HG03135 (cell line): ENCODE measurements at regions not wholly inside any gene's neighbourhood (a gene's known extent, or its start where the extent isn't known, plus 50 kb on each side); places are given as distances from the start of the nearest gene placed in this dataset.
"Not testable (repeated sequence)": the region's sequence is repeated elsewhere in the genome, so short reads cannot be mapped to it uniquely, and the experiment has no call there.

Experiments used
- ATAC-seq: cut with Tn5 transposase; IDR thresholded peaks from one replicate; pipeline ENCODE4 v1.9.1; 2021; ENCODE audit warnings: mild to moderate bottlenecking, moderate library complexity; ENCODE audit not compliant: unreplicated experiment

DNA sequence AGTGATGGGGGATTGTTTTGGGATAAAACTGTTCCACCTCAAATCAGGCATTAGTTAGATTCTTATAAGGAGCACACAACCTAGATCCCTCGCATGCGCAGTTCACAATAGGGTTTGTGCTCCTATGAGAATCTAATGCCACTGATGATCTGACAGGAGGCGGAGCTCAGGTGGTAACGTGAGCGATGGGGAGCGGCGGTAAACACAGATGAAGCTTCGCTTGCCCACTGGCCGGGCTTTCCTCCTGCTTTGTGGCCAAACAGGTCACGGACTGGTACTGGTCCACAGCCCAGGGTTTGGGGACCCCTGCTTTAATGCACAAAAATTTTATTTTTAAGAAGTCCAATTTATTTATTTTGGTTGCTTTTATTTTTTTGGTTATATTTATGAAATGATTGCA lies 238.8 kb downstream of the AACS start:
- ATAC-seq, result no peak

DNA sequence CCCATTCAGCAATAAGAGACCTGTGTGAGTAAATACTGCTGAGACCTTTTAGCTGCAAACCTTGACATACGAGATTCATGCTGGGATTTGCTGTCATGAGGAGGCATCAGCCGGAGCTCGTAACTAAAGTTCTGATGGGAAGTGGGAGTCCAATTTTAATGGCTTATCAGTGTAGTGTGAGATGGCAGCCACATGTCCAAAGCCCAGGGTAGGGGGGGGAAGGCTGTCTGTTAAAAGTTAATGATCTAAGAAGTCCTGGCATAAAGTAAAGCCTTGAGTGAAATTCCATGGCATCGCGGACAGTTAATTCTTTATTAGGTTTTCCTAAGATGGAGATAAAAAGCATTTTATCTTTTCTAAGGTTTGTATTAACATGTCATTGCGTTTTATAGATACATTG lies 240.0 kb downstream of the AACS start:
- no peak for ATAC-seq

DNA sequence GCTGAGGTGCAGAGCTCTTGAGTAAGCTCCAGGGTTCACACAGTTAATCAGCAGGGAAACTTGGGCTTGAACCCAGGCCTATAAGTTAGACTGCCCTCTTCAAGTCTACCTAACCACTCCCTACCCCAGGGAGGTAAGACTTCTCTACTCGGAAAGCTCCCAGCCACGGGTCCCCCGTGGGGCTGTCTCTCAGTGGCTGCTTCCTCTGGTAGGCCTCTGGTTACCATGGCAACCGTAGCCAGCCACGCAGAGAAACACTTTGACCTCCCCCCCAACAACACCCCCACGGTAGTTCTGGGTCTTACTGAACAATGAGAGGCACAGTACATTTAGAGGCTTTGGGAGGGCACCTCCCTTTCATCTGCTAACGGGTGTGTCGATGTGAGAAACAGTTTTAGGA lies 245.2 kb downstream of the AACS start:
- no peak for ATAC-seq

DNA sequence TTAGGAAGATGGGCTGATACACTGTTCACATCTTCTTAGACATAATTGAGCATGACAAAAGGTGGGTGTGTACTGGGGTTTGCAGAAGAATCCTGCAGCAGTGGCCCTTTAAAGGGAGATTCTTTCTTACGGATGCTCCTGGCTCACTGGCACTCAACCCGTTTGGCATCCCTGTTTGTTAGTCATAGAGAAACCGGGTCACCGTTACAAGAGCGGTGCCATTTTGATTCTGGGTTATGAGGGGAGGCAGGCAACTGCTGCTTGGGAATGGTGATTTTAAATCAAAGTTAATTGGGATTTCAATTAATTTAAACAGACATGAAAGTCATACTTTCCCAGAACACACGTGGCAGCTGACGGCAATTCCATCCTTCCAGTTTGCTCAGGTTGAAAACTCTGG lies 245.8 kb downstream of the AACS start:
- ATAC-seq, result no peak

DNA sequence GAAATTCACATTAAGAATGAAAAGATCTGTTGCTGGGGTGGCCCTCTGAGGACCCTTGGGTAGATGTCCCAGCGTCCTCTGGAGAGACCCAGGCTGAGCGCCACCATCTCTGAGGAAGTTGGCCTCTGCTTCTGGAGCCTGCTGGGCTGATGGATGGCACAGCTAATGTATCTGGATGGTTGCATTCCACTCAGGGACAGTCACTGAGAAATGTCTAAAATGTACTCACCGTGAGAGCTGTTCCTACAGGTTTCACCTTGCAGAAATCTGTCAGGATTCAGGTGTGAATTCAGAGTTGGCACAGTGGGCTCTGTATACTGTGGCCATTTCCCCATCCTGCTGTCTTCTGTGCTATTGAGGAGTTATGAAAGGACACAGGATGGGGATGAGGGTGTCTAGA lies 247.2 kb downstream of the AACS start:
- ATAC-seq, result no peak

DNA sequence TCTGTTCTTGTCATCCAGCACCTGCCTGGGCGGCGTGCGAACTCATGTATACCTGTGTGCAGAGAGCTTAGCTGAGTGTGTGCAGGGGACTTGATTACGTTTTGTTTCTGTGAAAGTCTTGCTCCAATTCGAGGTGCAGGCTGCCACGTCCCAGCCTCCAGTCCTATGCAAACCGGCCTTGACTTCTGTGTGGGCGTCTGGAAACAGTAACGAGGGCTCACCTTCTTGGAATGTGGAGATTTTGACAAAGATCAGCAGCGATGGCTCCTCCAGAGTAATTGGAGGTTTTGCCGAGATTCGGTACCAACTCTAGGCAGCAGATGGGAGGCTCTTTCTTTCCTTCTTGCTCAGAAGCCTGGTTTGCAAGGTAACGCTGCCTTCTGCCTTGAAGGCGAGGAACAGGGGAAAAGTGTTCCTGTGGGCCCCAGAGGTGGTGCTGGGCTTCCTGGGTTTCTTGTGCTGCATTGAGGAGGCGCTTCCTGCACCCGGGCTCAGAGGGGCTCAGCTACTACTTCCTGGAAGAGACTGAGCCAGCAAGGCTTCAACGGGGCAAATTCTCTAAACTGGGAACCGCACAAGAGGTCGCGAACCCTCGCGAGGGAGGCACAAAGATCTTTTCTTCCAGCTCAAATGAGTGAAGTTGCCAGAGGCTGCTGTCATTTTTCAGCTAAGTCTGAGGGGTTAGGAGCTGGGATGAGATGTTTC lies 249.0 kb downstream of the AACS start:
- ATAC-seq, result no peak

DNA sequence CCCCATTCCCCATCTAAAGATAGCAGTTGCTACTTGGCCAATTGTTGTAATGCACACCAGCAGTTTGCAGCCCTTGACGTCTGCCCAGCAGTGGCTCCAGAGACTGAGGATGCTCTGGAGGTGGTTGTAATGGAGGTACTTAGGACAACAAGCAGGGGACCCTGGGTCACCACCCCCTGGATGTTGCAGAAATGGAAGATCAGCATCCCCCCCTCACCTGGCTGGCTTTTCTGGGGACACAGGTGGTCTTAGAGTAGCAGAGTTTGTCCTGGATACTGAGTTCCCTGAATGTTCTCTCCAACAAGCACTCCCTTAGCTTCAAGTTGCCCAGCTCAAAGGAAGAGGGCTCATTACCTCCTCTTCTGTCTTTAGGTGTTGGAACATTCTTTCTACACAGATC lies 250.5 kb downstream of the AACS start:
- no peak for ATAC-seq

DNA sequence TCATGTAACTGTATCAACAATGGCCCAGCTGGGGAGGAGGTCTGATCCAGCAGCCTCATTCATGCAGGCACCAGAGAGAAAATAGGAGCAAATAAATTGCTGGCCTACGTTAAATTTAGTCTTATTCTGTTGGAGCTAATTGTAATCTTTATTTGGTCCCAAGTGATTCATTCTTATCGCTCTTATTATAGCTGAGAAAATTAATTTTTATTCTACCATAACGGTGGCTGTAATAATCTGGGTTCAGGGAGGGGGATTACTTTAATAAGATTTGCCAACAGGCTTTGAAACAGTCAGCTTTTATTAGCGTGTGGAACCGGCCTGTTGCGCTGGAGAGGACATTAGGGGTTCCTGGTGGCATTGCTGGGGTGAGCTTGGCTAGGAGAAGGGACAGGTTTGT lies 254.9 kb downstream of the AACS start:
- ATAC-seq, result no peak

DNA sequence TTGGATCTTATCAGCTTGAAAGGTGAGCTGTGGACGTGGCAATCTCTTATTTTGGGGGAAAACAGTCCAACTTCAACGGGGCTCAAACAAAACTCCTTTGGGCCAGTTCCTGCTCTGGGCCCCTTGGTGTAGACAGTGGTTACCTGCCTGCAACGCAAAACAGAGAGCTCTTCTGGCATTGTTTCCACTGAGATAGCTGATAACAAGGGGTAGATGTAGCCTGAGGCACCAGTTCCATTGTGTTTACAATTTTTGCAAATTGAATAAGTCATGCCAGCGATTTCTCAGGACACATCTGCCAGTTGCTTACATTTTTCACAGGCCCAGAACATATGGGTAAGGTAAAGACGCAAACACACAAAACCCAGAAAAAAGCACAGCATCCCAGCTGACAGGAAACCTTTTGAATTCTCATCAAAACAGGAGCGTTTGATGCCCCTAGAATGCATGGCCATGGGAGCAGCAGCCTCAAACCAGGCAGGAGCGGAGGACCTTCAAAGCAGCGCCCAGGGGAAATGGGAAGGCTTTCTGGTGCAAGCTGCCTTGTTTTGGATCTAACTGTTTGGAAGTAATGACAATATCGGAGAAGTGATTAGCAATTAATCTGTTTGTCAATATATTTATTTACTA lies 259.7 kb downstream of the AACS start:
- ATAC-seq, result no peak

DNA sequence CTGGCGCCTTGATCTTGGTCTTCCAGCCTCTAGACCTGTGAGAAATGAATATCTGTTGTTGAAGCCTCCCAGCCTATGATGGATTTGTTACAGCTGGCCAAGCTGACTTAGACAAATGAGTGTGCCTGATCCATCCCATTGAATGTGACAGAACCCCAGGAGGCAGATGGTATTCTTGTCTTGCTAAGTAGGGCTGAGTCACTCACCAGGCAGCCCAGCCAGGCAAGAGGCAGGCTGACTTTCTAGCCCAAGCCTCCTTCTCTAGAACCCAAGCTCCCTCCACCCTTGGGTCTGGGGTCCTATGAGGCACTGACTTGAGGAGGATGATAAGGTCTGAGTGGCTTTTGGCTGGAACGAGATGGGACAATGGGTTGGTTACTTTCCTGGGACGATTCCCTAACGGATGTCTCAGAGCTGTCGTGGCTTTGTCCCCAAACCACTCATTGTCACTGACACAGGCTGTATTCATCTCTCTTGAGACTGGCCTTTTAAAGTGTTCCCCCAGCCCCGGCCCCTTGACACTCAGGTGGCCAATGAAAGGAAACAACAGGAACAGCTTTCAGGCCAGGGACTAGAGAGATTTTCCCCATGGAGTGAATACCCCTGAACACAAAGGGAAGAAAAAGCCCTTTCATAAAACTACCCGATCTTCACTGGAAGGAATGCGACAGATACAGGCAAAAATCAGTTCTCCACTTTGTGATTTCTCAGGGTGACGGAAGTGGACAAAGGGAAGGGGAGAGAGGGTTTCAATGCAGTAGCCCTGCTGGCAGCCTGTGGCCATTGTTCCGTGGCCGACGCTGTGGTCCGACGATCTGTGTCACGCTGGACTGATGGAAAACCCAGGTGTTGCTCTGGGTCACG lies 264.2 kb downstream of the AACS start:
- ATAC-seq, result no peak

DNA sequence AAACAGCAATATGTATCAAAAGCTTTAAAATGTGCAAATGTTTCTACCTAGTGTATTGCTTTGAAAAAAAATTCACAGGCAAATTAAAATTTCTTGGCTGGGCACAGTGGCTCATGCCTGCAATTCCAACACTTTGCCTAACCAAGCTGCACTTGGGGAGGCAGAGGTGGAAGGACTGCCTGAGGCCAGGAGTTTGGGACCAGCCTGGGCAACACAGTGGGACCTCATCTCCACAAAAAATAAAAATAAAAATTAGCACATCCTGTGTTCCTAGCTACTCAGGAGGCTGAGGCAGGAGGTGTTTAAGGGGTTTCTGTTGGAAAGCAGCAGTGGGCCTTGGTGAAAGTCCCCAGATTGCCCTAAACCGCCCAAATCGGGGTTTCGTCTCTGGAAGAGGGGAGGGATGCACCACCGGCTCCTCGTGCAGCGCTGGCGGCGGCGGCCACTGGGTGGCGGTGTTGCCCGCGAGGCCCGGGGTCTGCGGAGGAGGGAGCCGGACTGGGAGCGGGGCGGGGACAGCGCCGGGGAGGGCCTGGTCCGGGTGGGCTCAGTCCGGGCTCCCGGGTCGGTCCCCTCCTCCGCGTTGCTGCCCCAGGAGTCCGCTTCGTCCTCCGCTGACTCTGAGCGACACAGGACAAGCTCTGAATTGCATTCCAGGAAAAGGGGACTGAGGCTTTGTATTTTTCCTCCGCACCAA lies 265.6 kb downstream of the AACS start:
- no peak for ATAC-seq

DNA sequence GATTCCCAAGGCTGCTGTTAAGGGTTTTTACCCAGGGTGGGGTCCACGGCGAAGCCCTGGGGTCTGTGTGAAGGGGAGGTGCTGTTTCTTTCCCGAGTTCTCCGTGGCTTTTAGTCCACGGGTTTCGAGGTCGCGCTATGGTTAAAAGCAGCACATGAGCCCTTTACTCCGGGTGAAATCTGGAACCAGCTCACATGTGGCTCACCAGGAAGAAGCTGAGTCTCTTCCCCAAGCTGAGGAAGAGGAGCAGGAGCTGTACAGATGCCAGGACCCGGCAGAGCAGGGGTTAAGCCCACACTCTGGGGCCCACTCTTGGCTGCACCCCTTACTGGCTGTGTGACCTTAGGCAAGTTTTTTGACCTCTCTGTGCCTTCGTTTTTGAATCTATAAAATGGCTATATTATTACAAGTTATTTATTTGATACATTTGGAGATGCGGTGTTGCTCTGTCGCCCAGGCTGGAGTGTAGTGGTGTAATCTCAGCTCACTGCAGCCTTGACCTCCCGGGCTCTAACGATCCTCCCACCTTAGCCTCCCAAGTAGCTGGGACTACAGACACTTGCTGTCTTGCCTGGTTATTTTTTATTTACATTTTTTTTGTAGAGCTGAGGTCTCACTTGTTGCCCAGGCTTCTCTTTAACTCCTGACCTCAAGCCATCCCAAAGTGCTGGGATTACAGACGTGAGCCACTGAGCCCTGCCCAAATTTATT lies 266.3 kb downstream of the AACS start:
- no peak for ATAC-seq

DNA sequence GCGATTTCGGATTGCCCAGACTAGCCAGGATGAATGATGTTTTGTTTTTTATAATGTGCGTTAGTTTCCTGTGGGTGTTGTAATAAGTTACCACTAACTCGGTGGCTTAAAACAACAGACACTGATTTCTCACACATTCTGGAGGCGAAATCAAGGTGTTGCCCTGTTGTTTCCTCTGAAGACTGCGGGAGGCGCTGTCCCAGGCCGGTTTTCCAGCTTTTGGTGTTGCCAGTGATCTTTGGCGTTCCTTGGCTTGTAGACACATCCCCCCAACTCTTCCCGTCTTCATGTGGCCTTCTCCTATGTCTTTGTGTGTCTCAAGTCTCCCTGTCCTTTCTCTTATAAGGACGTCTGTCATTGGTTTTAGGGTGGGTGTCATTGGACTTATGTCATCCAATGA lies 267.7 kb downstream of the AACS start:
- ATAC-seq, result no peak

DNA sequence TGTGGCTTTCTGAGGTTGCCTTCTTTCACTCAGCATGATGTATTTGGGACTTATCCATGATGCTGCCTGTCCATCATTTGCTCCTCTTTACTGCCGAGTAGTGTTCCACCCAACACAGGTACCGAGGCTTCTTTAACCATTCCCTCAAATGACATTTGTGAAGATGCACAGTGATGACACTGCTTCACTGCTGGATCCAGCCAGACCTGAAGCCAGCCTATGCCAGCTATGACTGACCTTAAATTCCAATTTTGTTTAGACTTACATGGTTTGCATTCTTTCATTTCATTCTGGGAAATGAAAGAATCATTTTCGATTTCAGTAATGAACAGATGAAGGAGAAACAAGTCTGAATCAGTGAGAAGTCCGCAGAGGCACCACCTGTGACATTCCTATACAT lies 271.0 kb downstream of the AACS start:
- ATAC-seq, result no peak

DNA sequence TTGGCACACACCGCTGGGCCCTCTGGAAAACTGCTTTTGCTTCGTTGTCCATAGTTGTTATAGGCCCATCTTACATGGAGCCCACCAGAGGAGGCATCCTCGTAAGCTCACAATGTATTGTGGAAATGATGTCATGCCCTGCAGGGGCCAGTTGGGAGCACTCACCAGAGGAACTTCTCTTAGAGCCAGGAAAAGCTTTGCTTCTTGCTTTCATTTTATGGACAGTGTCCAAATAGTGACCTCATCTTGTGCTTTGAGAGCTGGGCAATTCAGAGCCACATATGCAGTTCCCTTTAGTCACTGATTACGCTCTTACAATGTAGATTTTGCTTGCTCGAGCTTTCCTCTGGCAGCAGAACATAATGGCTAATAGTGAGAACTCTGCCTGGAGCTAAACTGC lies 275.6 kb downstream of the AACS start:
- ATAC-seq, result no peak

DNA sequence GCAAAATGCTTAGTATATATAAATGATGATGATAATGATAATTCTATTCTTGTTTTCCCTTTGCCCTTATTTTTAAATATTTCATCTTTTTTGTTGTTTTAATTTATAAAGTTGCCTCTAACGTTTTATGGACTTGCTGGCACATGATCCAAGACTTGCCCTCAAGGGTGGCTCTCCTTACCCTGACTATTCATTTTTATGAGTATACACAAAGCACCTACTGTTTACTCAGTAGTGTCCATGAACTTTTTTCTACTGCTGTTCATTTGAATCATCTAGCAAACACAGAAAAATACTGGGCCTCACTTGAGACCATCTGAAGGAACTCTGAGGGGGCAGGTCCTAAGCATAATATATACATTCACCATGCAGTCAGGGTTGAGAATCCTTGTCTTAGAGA lies 276.2 kb downstream of the AACS start:
- no peak for ATAC-seq

DNA sequence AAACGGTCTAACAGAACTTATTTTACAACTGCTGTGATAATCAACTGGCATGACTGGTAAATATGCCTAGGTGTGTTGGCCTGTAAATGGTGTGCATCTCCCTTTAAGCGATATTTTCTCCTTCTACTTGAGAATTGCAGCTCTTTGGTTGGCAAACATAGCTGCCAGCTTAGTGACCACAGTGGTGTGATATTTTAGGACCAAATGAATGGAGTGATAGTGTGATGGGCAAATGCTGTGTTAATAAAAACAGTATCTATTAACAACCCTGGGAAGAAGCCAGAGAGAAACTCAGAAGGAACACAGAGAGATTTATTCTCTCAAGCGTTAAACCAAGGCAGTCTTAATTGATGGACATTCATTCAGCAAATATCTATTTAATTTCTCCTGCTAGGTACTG lies 278.4 kb downstream of the AACS start:
- no peak for ATAC-seq

DNA sequence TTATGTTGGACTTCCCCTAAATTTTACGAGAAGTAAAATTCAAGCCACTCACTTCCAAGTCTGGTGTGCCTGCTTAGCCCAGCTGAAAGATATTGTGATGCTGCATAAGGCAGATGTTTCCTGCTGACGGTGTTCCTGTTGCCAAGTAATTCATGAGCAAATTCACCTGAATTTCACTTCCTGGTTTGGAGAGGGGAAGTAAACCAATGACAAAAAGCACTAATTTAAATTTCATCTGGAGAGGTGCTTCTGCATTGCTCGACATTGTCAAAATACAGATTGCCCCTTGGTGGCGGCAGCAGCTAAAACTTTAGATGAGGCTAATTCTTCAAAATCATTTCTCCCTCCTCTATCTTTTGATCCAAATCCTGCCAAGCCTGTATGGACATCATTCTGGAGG lies 281.1 kb downstream of the AACS start:
- no peak for ATAC-seq

DNA sequence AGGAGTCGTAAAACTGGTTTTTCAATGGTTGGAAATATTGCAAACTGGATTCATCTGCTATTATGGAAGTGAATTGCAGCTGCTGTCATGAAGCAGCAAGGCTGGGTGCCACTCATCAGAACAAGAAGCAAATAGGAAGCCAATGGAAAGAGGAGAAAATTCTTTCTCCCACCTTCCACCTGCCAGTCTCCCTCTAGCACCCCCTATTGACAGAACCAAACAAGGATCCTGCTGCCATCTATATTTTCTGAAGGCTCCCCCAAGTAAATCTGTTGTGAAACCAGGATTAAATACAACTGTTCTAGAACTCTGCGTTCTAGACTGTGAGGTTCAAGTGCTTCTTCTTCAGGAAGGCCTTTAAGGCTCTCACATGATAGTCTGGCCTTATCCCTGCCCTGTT lies 286.6 kb downstream of the AACS start:
- no peak for ATAC-seq

DNA sequence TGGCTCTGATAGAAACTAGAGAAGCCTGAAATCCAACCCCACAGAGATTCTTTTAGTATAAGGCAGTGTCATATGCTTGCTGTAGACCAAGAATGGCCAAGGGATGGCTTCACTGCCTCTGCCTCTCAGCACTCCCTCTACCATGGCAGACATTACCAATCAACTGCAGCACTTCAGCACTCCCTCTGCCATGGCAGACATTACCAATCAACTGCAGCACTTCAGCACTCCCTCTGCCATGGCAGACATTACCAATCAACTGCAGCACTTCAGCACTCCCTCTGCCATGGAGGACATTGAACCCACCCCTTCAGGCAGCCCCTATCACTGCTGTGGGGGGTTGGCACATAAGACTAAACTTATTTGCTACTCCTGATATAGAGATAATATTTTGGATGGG lies 287.8 kb downstream of the AACS start:
- ATAC-seq, result not testable (repeated sequence)

DNA sequence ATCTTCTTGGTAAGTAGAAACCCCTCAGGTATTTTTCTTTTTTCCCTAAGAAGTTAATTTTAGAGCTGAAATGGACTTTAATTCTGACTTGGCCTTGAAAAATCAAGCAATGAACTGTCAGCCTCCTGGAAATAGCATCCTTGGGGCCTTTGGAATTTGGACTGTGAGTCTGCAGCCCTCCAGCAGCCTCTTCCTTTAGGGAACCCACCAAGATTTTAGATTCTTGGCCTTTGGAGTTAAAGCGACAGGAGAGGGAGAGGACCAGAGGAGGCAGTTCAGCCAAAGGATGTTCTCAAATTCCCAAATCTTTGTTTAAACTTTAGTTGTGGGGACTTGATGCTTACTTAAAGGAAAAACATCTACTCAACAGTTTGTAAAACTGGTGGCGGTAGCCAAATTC lies 288.6 kb downstream of the AACS start:
- ATAC-seq, result no peak
